NCI-H146 treated with DMSO at 0.1 percent for 48 hours (cell line): ENCODE measurements at regions not wholly inside any gene's neighbourhood (a gene's known extent, or its start where the extent isn't known, plus 50 kb on each side); places are given as distances from the start of the nearest gene placed in this dataset.

Experiments
- DNase-seq: peaks from one replicate; lab custom pipeline; 2025; ENCODE audit not compliant: unreplicated experiment; lab: John Stamatoyannopoulos, UW

GRCh38 chr16:76612497-76612896 lies 335.3 kb downstream of the CNTNAP4 start:
- DNase-seq = no peak

- DNase-seq = peak; percentile 1
Measured at GRCh38 chr16:76614269-76614668, 337.1 kb downstream of the CNTNAP4 start.

GRCh38 chr16:76622876-76623275 lies 345.7 kb downstream of the CNTNAP4 start:
- no peak for DNase-seq

GRCh38 chr16:76634847-76635697 lies 357.9 kb downstream of the CNTNAP4 start:
- DNase-seq = no peak

GRCh38 chr16:76639685-76640289 lies 362.6 kb downstream of the CNTNAP4 start:
- no peak for DNase-seq

- DNase-seq = no peak
Measured at GRCh38 chr16:76650582-76650981, 373.4 kb downstream of the CNTNAP4 start.

- DNase-seq = peak; percentile 79
Measured at GRCh38 chr16:76653390-76654026, 376.3 kb downstream of the CNTNAP4 start.

- DNase-seq = no peak
Measured at GRCh38 chr16:76654088-76654820, 377.1 kb downstream of the CNTNAP4 start.

GRCh38 chr16:76656994-76657393 lies 379.8 kb downstream of the CNTNAP4 start:
- no peak for DNase-seq

GRCh38 chr16:76661691-76662235 lies 384.6 kb downstream of the CNTNAP4 start:
- no peak for DNase-seq

GRCh38 chr16:76665571-76666275 lies 388.5 kb downstream of the CNTNAP4 start:
- no peak for DNase-seq

- peak; percentile 12 for DNase-seq
Measured at GRCh38 chr16:76668207-76668725, 391.1 kb downstream of the CNTNAP4 start.

GRCh38 chr16:76669288-76669687 lies 392.1 kb downstream of the CNTNAP4 start:
- no peak for DNase-seq

GRCh38 chr16:76670125-76670857 lies 393.1 kb downstream of the CNTNAP4 start:
- DNase-seq = no peak

GRCh38 chr16:76676356-76676755 lies 399.2 kb downstream of the CNTNAP4 start:
- DNase-seq = no peak

GRCh38 chr16:76681296-76681695 lies 404.1 kb downstream of the CNTNAP4 start:
- DNase-seq = no peak

GRCh38 chr16:76683051-76683450 lies 405.9 kb downstream of the CNTNAP4 start:
- DNase-seq = no peak

- no peak for DNase-seq
Measured at GRCh38 chr16:76696876-76697275, 419.7 kb downstream of the CNTNAP4 start.

- no peak for DNase-seq
Measured at GRCh38 chr16:76705892-76706291, 428.7 kb downstream of the CNTNAP4 start.

- no peak for DNase-seq
Measured at GRCh38 chr16:76713191-76713590, 436.0 kb downstream of the CNTNAP4 start.
